Stimulated activated CD4-positive, alpha-beta T cell treated with anti-CD3 and anti-CD28 coated beads, Interleukin-15, amount 100 ng/mL, for 1 hour (primary cell): ENCODE measurements at regions not wholly inside any gene's neighbourhood (a gene's known extent, or its start where the extent isn't known, plus 50 kb on each side); places are given as distances from the start of the nearest gene placed in this dataset.

Experiments
- DNase-seq, 2 donors: peaks; one replicate each; pipeline ENCODE4 v3.0.0-alpha.2; 2020; ENCODE audit warnings: low read depth in 1 of 2, low spot score in 1 of 2

DNA sequence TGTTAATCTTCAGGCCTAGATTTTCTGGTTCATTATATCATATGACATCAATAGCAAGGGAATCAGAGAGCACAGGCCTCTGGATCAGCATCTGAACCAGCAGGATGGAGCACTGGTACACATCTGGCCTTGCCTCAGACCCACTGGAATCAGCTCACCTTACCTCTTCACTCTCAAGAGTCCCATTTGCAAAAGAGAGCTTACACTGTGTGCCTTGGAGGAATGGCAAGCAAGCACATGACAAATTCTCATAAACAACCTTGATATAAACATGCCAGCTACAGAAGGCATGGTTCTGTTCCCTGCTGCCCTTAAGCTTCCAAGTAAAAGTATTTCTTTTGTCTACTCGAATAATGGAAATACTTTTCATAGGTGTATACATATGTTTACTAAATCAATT lies 128.6 kb upstream of the CPM start:
- no peak for DNase-seq

DNA sequence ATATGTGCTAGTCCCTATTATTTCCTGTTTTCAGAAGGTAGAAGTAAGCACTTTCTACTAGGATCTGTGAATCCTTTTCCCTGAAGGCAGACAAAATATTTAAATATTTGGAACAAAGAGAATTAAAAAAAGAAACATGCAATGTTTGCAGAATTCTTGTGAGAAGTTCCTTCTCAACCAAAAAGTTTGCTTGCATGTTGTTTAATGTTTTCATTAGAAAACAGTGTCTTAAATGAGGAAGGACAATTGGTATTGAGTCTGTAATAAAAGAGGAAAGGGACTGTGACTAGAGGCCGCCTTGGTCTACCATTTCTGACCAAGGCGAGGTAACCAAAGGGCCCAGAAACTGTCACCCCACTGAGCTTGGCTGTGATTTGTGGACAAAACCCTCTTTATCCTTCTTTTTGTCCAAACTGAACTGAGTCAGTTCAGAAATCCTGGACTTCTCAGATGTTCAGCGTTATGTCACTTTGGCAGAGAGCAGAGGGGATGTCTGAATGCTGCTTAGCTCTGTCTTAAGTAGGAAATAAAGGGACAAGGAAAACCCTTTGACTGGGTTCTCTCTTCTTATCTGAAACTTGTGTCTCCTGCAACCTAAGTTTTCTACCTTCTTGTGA lies 129.8 kb upstream of the CPM start:
- DNase-seq: no peak

DNA sequence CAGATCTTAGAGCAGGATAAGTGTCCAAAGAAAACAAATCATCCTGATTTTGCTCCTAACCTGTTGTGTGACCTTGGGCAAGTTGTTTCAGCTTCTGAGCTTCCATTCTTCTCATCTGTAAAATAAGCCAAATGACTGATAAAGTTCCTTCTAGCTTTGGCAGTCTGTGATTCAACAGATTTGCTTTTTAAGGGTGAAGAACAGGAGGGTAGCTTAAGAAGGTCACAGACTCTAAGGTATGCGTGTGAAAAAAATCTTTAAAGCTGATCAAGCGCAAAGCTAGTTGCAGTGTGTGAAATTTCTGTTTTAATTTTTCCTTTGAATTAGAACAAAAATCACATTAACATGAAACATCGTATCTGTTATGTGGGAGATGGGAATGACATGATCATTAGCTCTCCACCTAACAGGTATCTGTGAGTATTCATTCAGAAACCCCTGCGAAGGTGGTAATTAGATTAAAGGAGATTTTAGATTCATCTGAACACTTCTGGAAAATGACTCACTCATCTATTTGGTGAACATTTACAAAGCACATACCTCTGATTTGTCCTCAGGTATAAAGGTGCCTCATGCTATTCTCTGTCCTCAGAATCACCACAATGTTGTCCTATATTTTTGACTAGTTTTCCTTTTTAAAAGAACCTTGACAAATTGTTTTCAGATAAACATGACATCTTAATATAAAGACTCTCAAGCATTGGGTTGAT lies 131.9 kb upstream of the CPM start:
- DNase-seq: no peak

DNA sequence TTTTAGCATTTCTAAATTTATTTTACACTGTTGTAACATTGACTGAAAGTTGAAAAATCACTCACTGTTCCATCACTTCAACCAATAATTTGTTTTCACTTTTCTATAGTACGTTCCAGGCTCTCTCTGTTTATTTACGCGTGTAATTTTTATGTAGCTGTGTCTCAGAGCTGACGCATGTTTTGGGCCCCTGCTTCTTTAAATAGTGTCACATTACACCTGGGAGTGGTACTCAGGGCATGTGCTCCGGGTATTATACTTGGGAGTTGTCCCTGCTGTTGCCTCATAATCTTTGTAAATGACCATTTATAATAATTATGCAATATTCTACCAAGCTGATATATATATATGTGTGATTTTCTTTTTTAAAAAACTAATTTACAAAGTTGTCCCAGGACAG lies 132.8 kb upstream of the CPM start:
- no peak for DNase-seq

DNA sequence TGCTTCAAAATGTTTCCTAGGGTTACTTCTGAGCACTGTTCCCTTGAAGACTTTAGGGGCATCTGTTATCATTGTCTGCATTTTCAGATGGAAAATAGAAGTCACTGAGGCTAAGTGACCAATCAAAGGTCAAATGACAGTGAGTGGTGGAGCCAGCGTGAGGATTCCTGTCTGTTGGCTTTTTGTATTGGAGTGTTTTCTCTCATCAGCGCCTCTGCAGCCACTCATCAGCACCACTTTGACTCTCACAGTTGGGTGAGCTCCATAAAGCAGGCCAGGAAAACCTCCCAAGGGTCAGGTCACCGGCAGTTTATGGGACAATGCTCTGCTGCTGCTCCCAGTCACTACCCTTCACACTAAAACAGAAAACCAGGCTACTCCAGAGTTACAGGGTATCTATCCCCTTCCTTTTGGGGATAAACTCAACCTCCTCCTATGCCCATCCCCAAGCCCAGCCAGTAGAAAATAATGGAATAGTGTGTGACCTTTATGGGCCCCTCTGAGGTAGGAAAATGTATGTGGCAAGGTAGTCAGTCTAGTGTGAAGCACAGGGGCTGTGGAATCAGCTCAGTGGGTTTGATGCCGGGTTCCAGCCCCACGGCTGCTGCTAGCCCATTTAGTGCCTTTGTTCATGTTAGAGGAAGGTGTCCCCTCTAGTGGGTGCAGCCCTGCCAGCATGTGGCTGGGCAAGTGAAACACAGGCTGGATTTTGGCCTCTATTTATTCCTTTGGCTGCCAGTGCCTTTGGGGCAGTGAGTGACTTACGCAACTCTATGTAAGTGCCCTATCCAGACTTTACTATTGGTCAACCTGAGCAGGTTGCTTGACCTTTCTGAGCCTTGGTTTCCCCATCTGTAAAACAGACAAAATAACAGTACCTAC lies 133.8 kb upstream of the CPM start:
- DNase-seq: no peak

DNA sequence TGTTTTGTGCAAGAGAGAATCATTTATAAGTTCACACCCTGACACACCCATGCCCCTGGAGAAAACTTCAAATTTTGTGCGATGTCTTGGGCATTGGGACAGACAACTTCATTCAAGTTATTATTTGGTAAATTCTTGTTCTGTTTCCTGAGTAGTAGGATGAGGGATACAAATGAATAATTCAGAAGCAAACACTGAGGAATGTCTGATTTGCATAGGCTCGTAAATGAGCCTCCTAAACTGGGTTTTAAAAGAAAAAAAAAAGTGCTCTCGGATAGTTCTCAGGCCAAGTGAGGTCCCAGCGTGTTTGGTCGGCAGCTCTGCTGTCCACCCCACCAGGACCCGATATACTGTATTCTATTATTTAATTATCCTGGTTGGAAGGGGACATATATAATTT lies 134.7 kb upstream of the CPM start:
- DNase-seq: no peak

DNA sequence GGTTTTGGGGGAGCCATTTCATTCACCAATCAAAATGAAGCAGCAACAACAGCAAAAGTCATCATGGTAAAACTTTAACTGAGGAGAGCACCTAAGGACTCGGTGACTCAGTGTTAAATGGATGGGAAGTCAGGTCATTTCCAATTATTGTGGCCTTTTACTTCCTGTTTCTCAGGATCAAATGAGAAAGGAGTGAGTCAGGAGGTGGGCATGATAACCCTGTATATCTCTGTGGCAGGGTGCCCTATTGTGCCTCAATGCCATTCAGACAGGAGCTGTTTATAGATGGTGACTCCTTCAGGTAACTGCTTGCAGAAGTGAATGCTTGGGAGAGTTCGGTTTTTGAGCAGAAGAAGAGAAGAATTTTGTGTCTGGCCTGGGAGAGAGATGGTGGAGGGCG lies 135.5 kb upstream of the CPM start:
- DNase-seq: no peak

DNA sequence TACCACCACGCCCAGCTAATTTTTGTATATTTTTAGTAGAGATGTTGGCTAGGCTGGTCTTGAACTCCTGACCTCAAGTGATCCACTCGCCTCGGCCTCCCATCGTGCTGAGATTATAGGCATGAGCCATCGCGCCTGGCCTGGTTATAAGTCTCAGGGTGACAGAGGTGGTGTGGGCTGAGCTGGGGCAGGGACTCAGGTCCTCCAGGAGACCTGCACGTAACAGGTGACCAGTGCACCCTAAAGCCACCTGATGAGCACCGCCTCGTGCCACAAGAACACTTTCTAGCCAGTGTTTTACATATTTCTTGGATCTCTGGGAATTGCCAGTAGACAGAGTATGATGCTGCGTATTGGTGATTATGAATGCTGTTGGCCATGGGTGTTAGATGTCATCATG lies 136.5 kb upstream of the CPM start:
- DNase-seq: no peak

DNA sequence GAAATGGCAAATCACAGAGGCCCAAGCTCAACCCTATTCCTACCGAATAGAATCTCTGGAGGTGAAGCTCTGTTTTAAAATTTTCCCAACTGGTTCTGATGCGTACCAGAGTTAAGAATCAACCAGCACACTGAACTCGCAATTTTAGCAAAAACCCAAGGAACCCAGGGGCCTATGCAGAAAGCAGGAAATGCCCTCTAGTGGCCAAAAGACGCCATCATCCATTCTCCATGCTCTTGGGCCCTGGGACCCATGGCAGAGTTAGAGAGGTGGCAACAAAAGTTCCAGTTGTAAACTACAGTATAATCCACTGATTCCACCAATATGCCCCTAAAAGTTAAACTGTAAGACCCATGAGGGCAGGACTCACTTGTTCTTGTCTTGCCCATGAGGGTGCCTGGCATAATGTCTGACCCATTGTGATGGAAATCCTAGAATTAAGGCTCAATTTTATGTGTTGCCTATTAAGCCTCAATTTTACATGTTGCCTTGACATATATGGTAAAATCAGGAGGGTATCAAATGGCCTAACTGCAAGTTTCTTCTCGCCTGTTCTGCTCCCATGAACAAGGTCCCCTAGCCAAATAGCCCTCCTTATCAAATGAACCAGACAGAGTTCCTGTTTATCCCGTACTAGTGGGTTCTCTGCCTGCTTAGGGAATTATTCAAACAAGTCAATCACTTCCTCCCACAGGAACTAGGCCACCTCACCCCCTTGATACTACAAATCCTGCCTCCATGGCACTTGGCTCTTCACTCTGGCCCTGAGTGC lies 137.5 kb upstream of the CPM start:
- peak in 1 of 2 donors; percentile 21 for DNase-seq

DNA sequence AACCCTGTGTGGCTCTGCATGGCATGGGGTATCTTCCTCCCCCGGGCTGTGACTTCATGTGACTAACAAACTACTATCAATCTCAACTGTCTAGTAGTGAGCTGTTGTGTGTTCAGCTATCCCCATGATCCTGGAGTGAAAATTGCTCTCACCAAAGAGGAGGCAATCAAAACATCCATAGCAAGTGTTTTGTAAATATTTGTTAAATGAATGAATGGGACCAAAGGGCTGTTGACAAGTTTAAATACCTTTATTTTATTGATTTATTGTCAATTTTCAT lies 138.1 kb upstream of the CPM start:
- DNase-seq: no peak

DNA sequence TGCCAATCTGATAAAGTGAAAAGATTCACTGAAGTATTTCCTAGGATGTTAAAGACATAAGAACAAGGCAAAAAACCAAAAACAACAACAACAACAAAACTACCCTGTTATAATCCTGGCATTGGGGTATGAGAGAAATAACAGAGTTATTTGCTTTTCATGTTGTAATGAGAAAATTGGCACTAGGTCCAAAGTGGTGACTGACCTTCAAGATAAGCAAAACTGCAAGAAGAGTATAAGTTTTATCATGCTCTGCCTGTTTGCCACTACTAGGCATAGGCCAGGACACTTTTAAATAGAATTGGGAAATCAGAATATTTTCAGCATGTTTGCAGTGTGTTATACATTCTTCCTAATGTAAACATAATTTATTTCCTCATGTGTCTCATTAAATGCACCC lies 140.1 kb upstream of the CPM start:
- DNase-seq: no peak

DNA sequence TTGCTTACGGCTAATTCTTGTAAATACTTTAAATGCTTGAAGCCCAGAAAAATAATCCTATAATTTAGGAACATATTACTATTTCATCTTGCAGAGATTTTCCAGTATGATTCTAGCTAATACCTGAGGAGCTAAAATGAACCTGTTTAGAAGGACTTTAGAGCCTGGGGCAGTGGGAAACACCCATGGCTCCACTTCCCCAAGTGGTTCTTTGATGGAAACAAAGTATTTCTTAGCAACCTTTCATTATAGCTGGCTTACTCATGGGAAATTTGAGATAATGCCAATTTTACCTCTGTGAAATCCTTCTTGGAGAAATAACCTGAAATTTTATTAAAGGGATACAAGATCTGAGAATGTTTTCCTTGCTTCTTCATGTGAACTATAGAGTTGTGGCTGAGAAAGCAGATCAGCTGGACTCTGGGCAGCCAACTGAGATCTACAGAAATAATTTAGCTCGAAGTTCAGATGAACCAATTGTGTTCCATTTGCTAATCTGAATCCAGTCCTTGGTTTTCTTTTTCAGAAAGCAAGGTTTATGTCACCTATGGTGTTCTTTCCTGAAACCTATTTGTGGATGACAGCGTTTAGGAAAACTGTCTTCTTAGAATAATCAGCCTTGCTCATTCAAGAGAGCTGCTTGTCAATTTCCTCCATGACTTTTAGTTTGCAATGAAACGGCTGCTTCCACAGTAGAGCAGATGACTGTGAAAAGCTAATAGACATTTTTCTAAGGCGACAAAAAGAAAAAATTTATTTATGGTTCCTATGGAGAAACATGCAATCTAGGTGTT lies 141.8 kb upstream of the CPM start:
- no peak for DNase-seq

DNA sequence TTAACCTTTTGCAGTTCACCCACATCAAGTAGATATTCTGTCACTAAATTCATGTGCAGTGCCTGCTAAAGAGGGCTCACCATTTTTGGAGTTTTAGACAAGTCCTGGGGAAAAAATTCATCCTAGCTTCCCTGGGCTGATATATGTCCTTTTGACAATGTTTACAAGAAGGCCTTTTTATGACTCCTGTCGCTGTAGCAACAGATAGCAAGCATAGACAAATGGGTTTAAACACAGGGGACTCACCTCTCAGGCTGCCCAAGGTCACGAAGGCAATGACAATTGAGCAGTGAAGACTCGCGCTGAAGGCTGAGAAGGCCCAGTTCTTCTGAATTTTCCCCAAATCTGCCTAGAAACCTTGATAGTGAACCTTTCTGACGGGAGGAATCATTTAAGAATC lies 150.7 kb upstream of the CPM start:
- DNase-seq: no peak

DNA sequence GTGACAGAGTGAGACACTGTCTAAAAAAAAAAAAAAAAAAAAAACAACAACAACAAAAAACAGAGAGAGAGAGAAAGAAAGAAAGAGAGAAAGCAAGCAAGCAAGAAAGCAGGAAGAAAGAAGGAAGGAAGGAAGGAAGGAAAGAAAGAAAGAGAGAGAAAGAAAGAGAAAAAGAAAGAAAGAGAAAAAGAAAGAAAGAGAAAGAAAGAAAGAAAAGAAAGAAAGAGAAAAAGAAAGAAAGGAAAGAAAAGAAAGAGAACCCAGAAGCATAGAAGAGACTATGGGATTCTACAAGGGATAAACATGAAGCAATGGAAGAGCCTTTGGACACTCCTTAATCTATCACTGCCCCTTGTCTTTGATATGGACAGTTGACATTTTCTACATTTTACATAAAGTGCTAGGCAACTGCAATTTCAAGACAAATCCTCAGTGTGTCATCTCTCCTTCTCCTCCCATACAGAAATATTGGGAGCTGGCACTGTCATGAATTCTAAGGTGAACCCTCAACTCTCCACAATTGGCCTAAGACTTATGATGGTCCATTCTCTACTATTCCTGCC lies 151.9 kb upstream of the CPM start:
- no peak for DNase-seq

DNA sequence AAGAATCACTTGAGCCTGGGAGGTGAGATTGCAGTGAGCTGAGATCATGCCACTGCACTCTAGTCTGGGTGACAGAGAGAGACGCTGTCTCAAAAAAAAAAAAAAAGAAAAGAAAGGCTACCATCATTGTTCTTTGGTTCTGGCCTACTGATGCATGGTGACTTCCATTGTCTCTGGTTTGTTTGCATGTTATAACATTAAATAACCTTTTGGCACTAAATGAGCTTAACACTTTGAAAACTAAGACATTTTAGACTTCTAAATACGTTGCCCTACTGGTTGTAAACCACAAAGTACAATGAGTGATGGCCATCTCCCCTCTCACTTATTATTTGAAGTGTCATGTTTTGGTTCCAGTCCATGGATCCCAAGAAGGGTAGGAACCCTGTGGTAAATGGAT lies 152.9 kb upstream of the CPM start:
- no peak for DNase-seq

DNA sequence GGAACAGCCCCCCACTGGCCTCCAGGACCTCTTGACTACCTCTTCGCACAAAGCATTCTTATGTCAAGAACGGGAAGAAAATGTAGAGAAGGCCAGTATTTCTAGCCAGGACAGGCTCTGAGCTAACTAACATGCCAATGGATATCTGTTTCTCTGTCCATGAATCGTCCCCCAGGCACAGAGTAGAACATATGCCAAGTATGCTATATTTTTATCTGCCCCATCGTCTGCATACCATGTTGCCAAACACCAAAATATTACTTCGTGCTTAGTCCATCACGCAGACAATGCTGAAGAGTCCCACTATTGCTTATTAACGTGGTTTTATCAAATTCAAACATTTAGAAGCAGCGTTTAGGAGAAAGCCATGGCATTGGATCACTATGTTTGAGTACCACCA lies 151.4 kb upstream of the CPSF6 start:
- no peak for DNase-seq

DNA sequence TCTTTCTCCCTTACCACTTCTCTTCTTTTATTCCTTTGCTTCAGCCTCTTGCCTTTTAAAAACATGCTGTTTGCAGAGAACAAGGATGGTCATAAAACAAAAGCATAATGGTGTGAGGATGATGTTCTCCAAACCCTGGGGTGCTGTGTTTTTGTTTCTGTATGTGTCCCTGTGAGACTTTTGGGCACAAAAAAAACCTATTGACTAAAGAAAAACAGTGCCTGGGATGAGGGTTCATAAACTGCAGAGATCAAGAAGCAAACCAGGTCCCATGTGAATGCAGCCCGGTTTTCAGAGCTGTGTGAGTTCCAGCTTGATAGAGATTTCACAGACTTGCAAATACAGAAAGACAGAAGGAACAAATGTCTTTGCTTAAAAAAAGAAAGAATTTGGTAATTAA lies 148.6 kb upstream of the CPSF6 start:
- DNase-seq: no peak

DNA sequence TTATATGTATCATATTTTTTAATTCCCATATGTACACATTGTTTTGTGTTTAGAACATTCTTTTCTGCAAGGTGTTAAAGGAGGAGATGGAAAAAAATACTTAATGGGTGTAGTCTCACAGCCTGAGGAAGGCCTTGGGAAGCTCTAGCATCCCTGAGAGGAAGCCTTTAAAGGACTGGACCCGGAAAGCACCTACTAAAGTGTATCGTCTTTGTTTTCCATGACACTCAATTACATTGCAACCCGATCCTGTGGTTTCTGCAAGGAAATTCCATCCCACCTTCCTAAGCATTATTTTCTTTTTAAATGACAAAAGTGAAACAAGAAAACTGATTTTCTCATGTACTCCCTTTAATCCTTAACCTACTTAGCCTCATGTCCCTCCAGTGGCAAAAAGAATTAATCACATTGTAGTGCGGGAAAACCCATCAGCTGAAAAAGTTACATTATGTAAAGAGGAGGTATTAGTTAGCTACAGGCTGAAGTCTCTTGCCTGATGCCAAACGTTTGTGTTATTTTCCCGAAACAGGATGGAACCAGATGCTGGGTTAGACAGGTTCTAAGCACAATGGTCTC lies 147.8 kb upstream of the CPSF6 start:
- no peak for DNase-seq

DNA sequence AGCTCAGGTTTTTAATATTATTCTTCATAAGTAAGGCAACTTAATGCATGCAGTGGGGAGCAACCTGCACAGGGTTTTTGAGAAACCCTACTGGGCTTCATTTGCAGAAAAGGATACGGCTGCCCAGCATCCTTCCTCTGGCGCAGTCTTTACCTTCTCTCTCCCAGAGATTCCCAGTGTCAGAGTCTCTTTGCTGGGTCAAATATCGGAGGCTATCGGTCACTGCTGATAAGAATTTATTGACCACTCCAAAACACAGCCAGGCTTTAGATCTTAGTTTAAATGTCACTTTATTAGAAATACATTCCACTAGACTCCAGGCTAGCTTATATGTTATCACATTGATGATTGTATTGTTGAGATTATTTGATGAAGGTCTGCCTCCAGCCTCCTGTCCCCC lies 147.2 kb upstream of the CPSF6 start:
- DNase-seq: no peak

DNA sequence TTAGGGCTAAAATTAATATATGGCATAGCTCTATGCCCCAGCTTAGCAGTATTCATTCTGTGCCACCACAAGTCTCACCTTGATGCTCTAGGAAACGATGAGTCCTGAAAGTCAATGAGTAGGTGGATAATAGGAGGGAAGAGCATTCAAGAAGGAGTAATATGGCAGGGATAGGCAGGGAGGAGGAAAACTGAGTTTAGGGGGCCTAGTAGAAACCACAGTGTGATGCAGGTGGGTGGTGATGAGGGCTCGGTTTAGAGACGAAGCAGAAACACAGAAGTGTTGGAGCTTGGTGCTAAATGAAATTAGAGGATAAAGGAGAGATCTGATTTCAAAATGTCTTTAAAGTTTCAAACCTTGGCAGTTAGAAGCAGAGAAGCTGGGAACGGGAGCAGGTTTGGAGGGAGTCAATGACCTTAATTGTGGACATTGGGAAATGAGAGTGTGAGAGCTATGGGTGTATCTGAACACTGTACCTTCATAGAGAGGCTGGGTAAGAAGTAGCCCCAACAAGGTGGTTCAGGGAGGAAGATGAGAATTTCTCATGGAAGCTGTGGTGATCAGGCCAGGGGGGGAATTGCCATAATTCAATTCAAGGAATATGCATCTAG lies 144.7 kb upstream of the CPSF6 start:
- no peak for DNase-seq
